ENCODE measurements at regions not wholly inside any gene's neighbourhood (a gene's known extent, or its start where the extent isn't known, plus 50 kb on each side); places are given as distances from the start of the nearest gene placed in this dataset.

DNA sequence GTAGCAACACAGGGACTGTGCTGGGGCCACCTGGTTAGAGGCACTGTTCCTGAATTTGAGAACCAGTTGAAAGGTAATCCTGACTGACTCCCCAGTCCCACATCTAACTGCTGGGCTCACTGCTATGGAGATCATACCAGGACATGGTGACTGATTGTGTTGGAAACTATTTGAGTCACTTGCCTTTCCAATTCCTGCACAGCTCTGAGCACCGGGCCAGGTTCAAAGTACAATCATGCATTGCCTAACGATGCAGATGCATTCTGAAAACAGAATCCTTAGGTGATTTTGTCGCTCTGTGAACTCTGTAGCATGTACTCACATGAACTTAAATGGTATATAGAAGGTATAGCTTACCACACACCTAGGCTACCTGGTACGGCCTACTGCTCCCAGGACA lies 215.3 kb downstream of the BMP7 start:
- TF ChIP-seq, protein P1, sequence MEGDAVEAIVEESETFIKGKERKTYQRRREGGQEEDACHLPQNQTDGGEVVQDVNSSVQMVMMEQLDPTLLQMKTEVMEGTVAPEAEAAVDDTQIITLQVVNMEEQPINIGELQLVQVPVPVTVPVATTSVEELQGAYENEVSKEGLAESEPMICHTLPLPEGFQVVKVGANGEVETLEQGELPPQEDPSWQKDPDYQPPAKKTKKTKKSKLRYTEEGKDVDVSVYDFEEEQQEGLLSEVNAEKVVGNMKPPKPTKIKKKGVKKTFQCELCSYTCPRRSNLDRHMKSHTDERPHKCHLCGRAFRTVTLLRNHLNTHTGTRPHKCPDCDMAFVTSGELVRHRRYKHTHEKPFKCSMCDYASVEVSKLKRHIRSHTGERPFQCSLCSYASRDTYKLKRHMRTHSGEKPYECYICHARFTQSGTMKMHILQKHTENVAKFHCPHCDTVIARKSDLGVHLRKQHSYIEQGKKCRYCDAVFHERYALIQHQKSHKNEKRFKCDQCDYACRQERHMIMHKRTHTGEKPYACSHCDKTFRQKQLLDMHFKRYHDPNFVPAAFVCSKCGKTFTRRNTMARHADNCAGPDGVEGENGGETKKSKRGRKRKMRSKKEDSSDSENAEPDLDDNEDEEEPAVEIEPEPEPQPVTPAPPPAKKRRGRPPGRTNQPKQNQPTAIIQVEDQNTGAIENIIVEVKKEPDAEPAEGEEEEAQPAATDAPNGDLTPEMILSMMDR (IDR thresholded peaks at IDR 0.05 in 8 of 11, conservative IDR thresholded peaks at IDR 0.05 in 3 of 11): no peak
- TF ChIP-seq POLR2A (IDR thresholded peaks at IDR 0.05): no peak
